Posterior vena cava (tissue), 2 donors: ENCODE measurements at regions not wholly inside any gene's neighbourhood (a gene's known extent, or its start where the extent isn't known, plus 50 kb on each side); places are given as distances from the start of the nearest gene placed in this dataset.
"Not testable (repeated sequence)": the region's sequence is repeated elsewhere in the genome, so short reads cannot be mapped to it uniquely, and the experiment has no call there.

ENCODE experiments used
- DNase-seq: peaks from one replicate; pipeline ENCODE4 v3.0.0-alpha.2; 2020; ENCODE audit warnings: low spot score
- intact Hi-C, 2 donors: fragments of 100-400 bp; cut with DNase I; formaldehyde crosslinking; loops; one replicate each; pipeline versions ENCODE4 v1.14.1 to v1.14.2; 2022 to 2023
- donor health status: DM: yes; HTN: yes; CAD: no.
- donor health status: DM: yes; HTN: yes; CAD: no.

- intact Hi-C loops = no loop called here
- DNase-seq = peak; percentile 58
Measured at GRCh38 chr7:4604456-4604940, 77.6 kb upstream of the FOXK1 start.

DNA sequence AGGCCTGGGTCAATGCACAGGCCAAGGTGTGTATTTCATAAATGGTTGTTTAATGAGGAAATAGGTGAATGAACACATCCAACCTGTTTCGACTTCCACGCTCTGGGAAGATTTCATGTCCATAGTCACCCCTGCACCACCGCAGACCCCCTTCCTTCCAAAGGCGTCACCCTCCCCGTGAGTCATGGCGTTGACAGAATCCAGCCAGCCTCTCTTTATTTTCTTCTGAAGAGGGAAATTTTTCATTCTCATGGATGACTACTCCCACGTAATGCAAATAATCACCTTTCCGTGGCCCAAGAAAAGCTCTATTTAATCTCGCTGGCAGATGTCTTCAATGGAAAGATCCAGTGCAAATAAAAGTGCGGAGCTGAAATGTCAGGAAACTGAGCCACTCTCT lies 75.3 kb upstream of the FOXK1 start:
- intact Hi-C loops = no loop called here
- peak; percentile 37 for DNase-seq

DNA sequence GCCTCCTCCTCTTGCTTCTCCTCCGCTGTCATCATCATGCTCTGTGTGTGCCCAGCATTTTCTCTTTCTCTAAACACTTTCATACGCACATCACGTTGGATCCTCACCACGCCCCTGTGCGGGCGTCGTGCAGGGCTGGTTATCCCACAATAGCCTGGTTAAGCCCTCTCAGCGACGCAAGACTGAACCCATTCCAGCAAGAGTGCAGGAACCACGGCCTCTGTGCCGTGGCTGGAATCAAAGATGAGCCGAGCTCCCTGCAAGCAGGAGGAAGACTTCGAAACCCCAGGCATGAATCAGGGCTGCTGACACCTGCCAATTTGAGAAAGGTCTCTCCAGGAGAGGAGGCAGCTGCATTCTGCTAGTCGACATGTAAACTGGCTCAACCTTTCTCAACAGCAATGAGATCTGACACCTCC lies 74.8 kb upstream of the FOXK1 start:
- peak; percentile 52 for DNase-seq
- intact Hi-C loops = no loop called here

DNA sequence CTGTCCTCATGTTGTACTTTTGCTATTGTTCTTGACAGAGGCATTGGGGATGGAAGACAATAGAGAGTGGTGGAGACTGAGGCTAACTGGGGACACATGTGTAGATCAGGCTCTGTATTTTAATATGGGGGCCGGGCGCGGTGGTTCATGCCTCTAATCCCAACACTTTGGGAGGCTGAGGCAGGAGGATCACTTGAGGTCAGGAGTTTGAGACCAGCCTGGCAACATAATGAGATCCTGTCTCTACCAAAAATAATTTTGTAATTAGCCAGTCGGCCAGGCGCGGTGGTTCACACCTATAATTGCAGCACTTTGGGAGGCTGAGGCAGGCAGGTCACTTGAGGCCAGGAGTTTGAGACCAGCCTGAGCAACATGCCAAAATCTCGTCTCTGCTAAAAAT lies 72.5 kb upstream of the FOXK1 start:
- DNase-seq = peak; percentile 73
- intact Hi-C loops = not testable (repeated sequence)

- peak; percentile 53 for DNase-seq
- intact Hi-C loops = loop anchor here in 1 of 2 donors (1.0 kb wide), 1 partner anchor 20 kb away; no protein-coding TSS in a partner anchor
Measured at GRCh38 chr7:4610768-4611467, 71.2 kb upstream of the FOXK1 start.

DNA sequence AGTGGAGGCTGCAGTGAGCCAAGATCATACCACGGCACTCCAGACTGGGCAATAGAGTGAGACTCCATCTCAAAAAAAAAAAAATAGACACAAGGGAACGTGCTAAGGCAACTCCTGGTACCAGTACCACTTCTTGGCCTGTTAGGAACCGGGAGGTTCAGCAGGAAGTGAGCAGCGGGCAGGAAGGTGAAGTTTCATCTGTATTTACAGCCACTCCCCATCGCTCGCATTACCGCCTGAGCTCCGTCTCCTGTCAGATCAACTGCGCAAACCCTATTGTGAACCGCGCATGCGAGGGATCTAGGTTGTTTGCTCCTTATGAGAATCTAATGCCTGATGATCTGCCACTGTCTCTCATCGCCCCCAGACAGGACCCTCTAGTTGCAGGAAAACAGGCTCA lies 69.9 kb upstream of the FOXK1 start:
- intact Hi-C loops = no loop called here
- peak; percentile 30 for DNase-seq

DNA sequence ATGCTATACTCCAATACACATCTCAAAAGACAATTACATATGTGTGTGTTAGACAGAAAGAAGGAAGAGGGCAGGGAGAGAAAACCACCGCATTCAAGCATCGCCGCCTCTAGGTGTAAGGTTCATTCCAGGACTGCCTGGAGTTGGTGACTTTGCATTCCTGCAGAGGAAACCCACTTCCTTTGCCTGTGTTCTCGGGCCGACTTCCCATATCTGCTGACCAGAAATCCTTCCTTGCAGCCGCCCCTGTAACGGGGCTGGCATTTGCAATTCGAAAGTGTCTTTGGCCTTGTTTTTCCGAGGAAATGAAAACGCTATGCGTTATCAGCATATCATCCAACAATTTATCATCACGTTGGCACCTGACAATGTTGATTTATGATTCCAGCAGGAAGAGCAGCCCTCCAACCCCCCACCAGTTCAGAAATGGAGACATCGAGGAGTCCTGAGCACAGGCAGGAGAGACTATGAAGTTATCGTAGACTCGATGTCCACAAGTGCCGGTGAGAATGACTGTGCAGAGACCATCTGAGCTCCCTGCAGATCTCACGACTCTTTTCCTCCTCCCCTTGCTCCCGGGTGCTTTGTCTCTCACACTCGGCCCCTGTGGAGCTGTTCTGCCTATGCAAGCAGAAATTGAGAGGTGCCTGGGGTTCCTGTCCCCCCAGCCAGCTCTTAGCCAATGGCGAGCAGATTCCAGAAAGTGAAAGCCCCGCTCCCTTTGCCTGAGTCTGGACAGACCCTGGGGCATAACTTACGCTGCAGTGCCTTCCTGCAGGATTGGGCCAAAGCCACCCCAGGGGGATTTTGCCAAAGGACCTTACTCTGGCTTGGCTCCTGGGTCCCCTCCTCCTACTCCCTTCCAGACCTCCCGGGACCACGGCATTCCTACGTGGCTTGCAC lies 68.9 kb upstream of the FOXK1 start:
- intact Hi-C loops = no loop called here
- peak; percentile 26 for DNase-seq

GRCh38 chr7:4613846-4614548 lies 68.1 kb upstream of the FOXK1 start:
- intact Hi-C loops = no loop called here
- peak; percentile 82 for DNase-seq

- intact Hi-C loops = no loop called here
- no peak for DNase-seq
Measured at GRCh38 chr7:4616116-4616515, 66.0 kb upstream of the FOXK1 start.

GRCh38 chr7:4621396-4621795 lies 60.7 kb upstream of the FOXK1 start:
- DNase-seq = no peak
- intact Hi-C loops = no loop called here

DNA sequence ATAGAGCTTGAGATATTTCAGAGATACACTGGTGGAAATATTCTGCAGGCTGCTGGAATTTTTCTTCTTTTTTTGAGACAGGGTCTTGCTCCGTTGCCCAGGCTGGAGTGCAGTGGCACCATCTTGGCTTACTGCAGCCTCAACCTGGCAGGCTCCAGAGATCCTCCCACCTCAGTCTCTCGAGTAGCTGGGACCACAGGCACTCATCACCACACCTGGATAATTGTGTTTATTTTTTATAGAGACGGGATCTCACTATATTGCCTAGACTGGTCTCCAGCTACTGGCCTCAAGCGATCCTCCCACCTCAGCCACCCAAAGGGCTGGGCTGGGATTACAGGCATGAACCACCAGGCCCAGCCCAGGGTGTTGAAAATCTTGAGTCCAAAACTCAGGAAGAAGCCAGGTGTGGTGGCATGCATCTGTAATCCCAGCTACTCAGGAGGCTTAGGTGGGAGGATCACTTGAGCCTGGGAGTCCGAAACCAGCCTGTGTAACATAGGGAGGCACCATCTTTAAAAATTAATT lies 55.7 kb upstream of the FOXK1 start:
- DNase-seq = no peak
- intact Hi-C loops = no loop called here

GRCh38 chr7:4629287-4629895 lies 52.7 kb upstream of the FOXK1 start:
- DNase-seq = no peak
- intact Hi-C loops = no loop called here

DNA sequence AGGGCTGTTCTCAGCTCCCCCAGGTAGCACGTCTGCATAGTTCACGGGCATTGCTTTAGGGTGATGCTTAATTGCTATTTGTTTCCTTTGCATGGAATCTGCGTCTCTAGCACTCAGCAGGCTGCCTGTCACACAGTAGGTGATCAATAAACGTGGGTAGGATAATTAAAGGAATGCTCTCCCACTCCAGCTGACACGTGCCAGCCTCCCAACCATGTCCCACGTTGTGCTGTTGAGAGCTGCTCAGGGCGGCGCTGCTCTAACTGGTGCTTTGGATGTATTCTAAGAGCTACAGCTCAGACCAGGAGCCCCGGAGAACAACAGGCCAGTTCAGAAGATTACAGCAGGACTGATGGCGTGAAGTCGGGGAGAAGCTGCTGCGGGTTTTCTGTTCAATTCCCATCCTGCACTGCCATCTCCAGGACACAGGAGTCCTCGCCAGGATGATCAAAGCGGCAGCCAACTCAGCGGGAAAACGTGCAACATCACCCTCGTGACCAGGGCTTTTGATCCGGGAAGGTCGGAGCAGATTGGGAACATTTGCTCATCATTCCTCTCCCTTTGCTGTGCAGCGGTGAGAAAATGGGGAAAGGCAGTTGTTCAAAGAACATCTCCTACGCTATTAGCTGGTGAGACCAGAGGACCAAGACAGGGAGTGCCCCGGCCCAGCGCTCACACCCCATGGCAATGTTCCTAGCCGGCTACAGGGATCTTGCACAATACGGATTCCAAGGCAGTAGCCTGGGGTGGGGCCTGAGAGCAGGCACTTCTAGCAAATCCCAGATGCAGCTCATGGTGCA lies 50.5 kb upstream of the FOXK1 start:
- intact Hi-C loops = loop anchor here in 1 of 2 donors (1.0 kb wide), 1 partner anchor 20 kb away; no protein-coding TSS in a partner anchor
- DNase-seq = peak; percentile 95
